Spleen (tissue), 11 donors: ENCODE measurements at regions not wholly inside any gene's neighbourhood (a gene's known extent, or its start where the extent isn't known, plus 50 kb on each side); places are given as distances from the start of the nearest gene placed in this dataset.

Experiments
- DNase-seq: peaks from one replicate; pipeline ENCODE4 v3.0.0-alpha.2; 2020
- H3K27ac ChIP-seq, 8 donors: fragments of 200-600 bp; sonication (generic) in 7 of 8; 1 replicate in 4 of 8; 2 replicates in 4 of 8; pipeline versions ENCODE4 v1.5.0 to v1.8.0; 2016 to 2021; ENCODE audit warnings: inconsistent platforms in 4 of 8, mild to moderate bottlenecking in 4 of 8, moderate library complexity in 1 of 8
- H3K27me3 ChIP-seq, 7 donors: fragments of 200-600 bp; sonication (generic) in 6 of 7; replicated peaks in 1 of 7; 1 replicate in 4 of 7; 2 replicates in 3 of 7; pipeline versions ENCODE4 v1.5.0 to v1.8.0; 2016 to 2021; ENCODE audit warnings: inconsistent platforms in 3 of 7, mild to moderate bottlenecking in 1 of 7
- H3K36me3 ChIP-seq, 6 donors: fragments of 200-600 bp; sonication (generic) in 5 of 6; 1 replicate in 4 of 6; 2 replicates in 2 of 6; pipeline versions ENCODE4 v1.5.0 to v1.8.0; 2016 to 2021; ENCODE audit warnings: inconsistent platforms in 2 of 6
- H3K4me1 ChIP-seq, 6 donors: fragments of 200-600 bp; sonication (generic) in 5 of 6; 1 replicate in 3 of 6; 2 replicates in 3 of 6; pipeline versions ENCODE4 v1.5.0 to v1.8.0; 2016 to 2021; ENCODE audit warnings: inconsistent platforms in 3 of 6
- H3K4me3 ChIP-seq, 8 donors: fragments of 200-600 bp; sonication (generic) in 7 of 8; 1 replicate in 4 of 8; 2 replicates in 4 of 8; pipeline versions ENCODE4 v1.5.0 to v1.8.0; 2016 to 2021; ENCODE audit warnings: inconsistent platforms in 4 of 8, mild to moderate bottlenecking in 4 of 8, moderate library complexity in 2 of 8
- H3K9me3 ChIP-seq, 8 donors: fragments of 200-600 bp; sonication (generic) in 7 of 8; 1 replicate in 4 of 8; 2 replicates in 4 of 8; pipeline versions ENCODE4 v1.5.0 to v1.8.0; 2016 to 2021; ENCODE audit warnings: inconsistent platforms in 4 of 8
- POLR2A ChIP-seq, 3 donors: fragments of 450-650 bp; IDR thresholded peaks; one replicate each; pipeline ENCODE4 v1.5.1; 2017; ENCODE audit warnings: antibody characterized with exemption in 3 of 3, mild to moderate bottlenecking in 1 of 3
- POLR2AphosphoS5 ChIP-seq, 3 donors: sonication (generic); formaldehyde crosslinking; IDR thresholded peaks; one replicate each; pipeline ENCODE4 v1.5.1; 2017; ENCODE audit warnings: antibody characterized with exemption in 3 of 3
- WGBS, 5 donors: extraction: QIAGEN DNeasy Blood & Tissue Kit in 3 of 5; methylation state at CpG; one replicate each; pipeline versions ENCODE4 v1.1.5 to v1.1.7; 2013 to 2018; 5-methylcytosine and 5-hydroxymethylcytosine counted together
- intact Hi-C: fragments of 100-400 bp; cut with DNase I; formaldehyde crosslinking; loops from one replicate; pipeline ENCODE4 v1.15.0; 2023; ENCODE audit warnings: low total_unique reads
- TF ChIP-seq, protein P1 (sequence below), 11 experiments: fragments of 200-600 bp in 7 of 11; fragments of 450-650 bp in 4 of 11; sonication (generic) in 4 of 11; IDR thresholded peaks in 8 of 11; conservative IDR thresholded peaks in 3 of 11; 1 replicate in 7 of 11; 2 replicates in 4 of 11; pipeline versions ENCODE4 v1.4.0 to v1.8.0; 2016 to 2021; ENCODE audit warnings: antibody characterized with exemption in 11 of 11, inconsistent platforms in 4 of 11, mild to moderate bottlenecking in 1 of 11
- donor health status: healthy with polysubstance abuse.
- donor health status: DM: no; HTN: no; CAD: no; lungs with moderate emphysema.
- donor health status: DM: no; HTN: no; CAD: no.
- donor health status: Bipolar disorder and iron deficiency.
- donor health status: healthy.
- donor health status: DM: no; HTN: no; CAD: no.
- donor health status: DM: yes; HTN: yes; CAD: no.

DNA sequence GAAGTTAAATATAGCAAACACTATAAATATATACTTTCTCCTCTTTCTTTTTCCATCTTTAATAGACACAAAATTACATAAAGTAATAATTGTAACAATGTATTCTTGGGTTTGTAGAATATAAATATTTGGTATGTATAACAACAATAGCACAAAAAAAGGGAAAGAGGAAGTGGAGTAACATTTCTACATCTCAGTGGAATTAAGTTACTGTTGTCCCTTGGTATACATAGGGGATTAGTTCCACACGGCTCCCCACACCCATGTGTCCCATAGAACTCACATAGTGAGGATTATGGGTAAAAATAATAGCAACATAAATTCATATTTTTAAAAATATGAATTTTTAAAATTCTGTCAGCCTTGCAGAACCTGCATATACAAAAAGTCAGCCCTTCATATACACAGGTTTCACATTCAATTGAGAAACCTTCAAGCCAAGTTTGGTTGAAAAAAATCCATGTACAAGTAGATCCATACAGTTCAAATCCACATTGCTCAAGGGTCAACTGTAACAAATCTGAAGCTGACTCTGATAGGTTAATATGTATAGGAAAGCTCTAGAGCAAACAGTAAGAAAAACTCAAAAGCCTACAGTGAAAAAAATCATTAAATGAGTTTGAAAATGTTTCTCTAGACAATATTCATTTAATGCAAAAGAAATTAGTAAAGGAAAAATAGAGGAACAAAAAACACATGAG lies 92.4 kb downstream of the HYCC1 start:
- Histone ChIP-seq H3K4me1 (no peaks in the 10 kb centered on the region), H3K4me3 (no peak overlapping the region), H3K36me3 (no peaks in the 10 kb centered on the region), H3K27ac (no peak overlapping the region), H3K27me3 (no peaks in the 10 kb centered on the region), H3K9me3 (peaks cover 0 to 14% (median 6%) of the 10 kb centered on the region in 8 donors)
- no peak for DNase-seq
- TF ChIP-seq, protein P1, sequence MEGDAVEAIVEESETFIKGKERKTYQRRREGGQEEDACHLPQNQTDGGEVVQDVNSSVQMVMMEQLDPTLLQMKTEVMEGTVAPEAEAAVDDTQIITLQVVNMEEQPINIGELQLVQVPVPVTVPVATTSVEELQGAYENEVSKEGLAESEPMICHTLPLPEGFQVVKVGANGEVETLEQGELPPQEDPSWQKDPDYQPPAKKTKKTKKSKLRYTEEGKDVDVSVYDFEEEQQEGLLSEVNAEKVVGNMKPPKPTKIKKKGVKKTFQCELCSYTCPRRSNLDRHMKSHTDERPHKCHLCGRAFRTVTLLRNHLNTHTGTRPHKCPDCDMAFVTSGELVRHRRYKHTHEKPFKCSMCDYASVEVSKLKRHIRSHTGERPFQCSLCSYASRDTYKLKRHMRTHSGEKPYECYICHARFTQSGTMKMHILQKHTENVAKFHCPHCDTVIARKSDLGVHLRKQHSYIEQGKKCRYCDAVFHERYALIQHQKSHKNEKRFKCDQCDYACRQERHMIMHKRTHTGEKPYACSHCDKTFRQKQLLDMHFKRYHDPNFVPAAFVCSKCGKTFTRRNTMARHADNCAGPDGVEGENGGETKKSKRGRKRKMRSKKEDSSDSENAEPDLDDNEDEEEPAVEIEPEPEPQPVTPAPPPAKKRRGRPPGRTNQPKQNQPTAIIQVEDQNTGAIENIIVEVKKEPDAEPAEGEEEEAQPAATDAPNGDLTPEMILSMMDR (IDR thresholded peaks at IDR 0.05 in 8 of 11, conservative IDR thresholded peaks at IDR 0.05 in 3 of 11) = no peak
- TF ChIP-seq POLR2A (IDR thresholded peaks at IDR 0.05) (no peak), POLR2AphosphoS5 (IDR thresholded peaks at IDR 0.05) (no peak)
- intact Hi-C loops = no loop called here
- WGBS, 5 donors = 70 to 79% (median 77%) methylated on average over 1 of the region's 1 CpG

DNA sequence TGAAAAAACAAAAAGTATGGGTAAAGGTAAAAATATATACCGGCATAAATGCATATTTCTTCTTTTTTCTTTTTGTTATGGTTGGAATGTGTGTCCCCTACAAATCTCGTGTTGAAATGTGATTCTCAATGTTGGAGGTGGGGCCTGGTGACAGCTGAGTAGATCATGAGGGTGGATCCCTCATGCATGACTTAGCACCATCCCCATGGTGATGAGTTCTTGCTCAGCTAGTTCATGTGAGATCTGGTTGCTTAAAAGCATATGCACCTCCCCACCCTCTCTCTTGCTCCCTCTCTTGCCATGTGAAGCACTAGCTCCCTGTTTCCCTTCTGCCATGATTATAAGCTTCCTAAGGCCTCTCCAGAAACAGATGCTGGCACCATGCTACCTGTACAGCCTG lies 93.3 kb downstream of the HYCC1 start:
- H3K4me1 ChIP-seq = no peaks in the 10 kb centered on the region
- no peak overlapping the region for H3K4me3 ChIP-seq
- TF ChIP-seq, protein P1 (IDR thresholded peaks at IDR 0.05 in 8 of 11, conservative IDR thresholded peaks at IDR 0.05 in 3 of 11) = no peak
- TF ChIP-seq POLR2A (IDR thresholded peaks at IDR 0.05) = no peak
- no peak for TF ChIP-seq POLR2AphosphoS5 (IDR thresholded peaks at IDR 0.05)
- peaks cover 0 to 14% (median 7%) of the 10 kb centered on the region in 8 donors for H3K9me3 ChIP-seq
- H3K27me3 ChIP-seq = no peaks in the 10 kb centered on the region
- intact Hi-C loops = no loop called here
- DNase-seq = no peak
- H3K27ac ChIP-seq = no peak overlapping the region
- no peaks in the 10 kb centered on the region for H3K36me3 ChIP-seq
- WGBS, 5 donors = 79 to 88% (median 83%) methylated on average over 2 of the region's 2 CpGs

DNA sequence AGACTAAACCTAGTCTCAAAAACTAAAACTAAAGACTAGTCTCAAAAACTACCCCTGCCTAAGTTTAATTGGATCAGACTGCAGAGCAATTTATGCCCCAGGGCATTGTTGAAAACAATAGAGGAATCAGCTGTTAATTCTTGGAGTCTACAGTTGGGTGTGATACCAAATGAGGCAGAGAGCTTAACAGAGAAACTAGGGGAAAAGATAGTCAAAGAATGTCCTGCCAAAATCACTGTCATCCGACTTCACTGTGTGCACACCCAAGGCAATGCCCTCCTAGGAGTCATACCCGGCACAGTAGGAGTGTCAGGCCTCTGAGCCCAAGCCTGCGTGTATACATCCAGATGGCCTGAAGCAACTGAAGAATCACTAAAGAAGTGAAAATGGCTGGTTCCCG lies 90.5 kb upstream of the TOMM7 start:
- TF ChIP-seq, protein P1 (IDR thresholded peaks at IDR 0.05 in 8 of 11, conservative IDR thresholded peaks at IDR 0.05 in 3 of 11) = no peak
- no peak for TF ChIP-seq POLR2AphosphoS5 (IDR thresholded peaks at IDR 0.05)
- TF ChIP-seq POLR2A (IDR thresholded peaks at IDR 0.05) = no peak
- intact Hi-C loops = no loop called here
- Histone ChIP-seq H3K4me1 (no peaks in the 10 kb centered on the region), H3K36me3 (no peaks in the 10 kb centered on the region), H3K27me3 (no peaks in the 10 kb centered on the region), H3K9me3 (peaks cover 0 to 11% (median 0%) of the 10 kb centered on the region in 8 donors), H3K27ac (no peak overlapping the region), H3K4me3 (no peak overlapping the region)
- DNase-seq = no peak
- 83 to 95% (median 94%) methylated on average over 4 of the region's 4 CpGs for WGBS, 5 donors

DNA sequence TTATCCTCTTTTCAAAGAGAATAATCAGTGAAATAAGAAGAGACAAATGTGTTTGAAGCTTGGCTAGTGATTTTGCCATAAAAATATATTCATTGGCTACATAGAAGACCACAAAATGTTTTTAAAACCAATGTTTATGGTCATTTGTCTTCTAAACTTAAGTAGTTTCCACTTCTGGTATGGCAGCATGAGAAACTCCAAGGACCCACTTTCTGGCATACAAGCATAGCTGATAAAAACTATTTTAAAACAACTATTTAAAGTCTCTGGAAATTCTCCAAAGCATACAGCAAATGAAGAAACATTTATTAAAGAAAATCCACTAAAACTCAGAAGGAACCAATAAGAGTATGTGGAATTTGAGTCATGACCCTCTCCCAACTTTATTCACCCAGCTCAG lies 89.2 kb upstream of the TOMM7 start:
- intact Hi-C loops = no loop called here
- Histone ChIP-seq H3K36me3 (no peaks in the 10 kb centered on the region), H3K4me1 (no peaks in the 10 kb centered on the region), H3K27me3 (no peaks in the 10 kb centered on the region), H3K9me3 (peaks cover 0 to 11% (median 0%) of the 10 kb centered on the region in 8 donors), H3K27ac (no peak overlapping the region), H3K4me3 (no peak overlapping the region)
- DNase-seq = no peak
- TF ChIP-seq, protein P1 (IDR thresholded peaks at IDR 0.05 in 8 of 11, conservative IDR thresholded peaks at IDR 0.05 in 3 of 11) = no peak
- TF ChIP-seq POLR2AphosphoS5 (IDR thresholded peaks at IDR 0.05) (no peak), POLR2A (IDR thresholded peaks at IDR 0.05) (no peak)
